ENCODE measurements at regions not wholly inside any gene's neighbourhood (a gene's known extent, or its start where the extent isn't known, plus 50 kb on each side); places are given as distances from the start of the nearest gene placed in this dataset.
"Not testable (repeated sequence)": the region's sequence is repeated elsewhere in the genome, so short reads cannot be mapped to it uniquely, and the experiment has no call there.

GRCh38 chr1:172789840-172790239, 130.9 kb downstream of the FASLG start:
- CTCF ChIA-PET: no interaction called here

GRCh38 chr1:172790245-172790644, 131.3 kb downstream of the FASLG start:
- CTCF ChIA-PET: no interaction called here
- Histone ChIP-seq H3K27ac (ENCODE audit: low read depth, low read length) (no peak overlapping the region), H3K27me3 (ENCODE audit: control insufficient read depth, insufficient read depth, low read length) (no peaks in the 10 kb centered on the region), H3K9me3 (ENCODE audit: control insufficient read depth, insufficient read depth, low read length) (no peaks in the 10 kb centered on the region), H3K4me3 (ENCODE audit: low read depth, low read length) (no peak overlapping the region)
- DNase-seq (ENCODE audit: low read depth, low spot score): no peak
- POLR2A ChIA-PET: no interaction called here
- TF ChIP-seq CTCF (IDR thresholded peaks at IDR 0.05; ENCODE audit: low read depth, low read length): no peak

More at GRCh38 chr1:172789840-172790239, 130.9 kb downstream of the FASLG start:
- TF ChIP-seq CTCF (IDR thresholded peaks at IDR 0.05; ENCODE audit: low read depth, low read length): no peak
- no peaks in the 10 kb centered on the region for H3K9me3 ChIP-seq (ENCODE audit: control insufficient read depth, insufficient read depth, low read length)
- no peaks in the 10 kb centered on the region for H3K27me3 ChIP-seq (ENCODE audit: control insufficient read depth, insufficient read depth, low read length)
- no peak overlapping the region for H3K4me3 ChIP-seq (ENCODE audit: low read depth, low read length)
- no peak for DNase-seq (ENCODE audit: low read depth, low spot score)
- POLR2A ChIA-PET: no interaction called here
- H3K27ac ChIP-seq (ENCODE audit: low read depth, low read length): no peak overlapping the region

- H3K27ac ChIP-seq (ENCODE audit: low read depth, low read length): no peak overlapping the region
- CTCF ChIA-PET: interaction anchor here (0.6 kb wide), 1 partner anchor 1053 kb away, joined by 4 read pairs; no protein-coding TSS in a partner anchor
These were observed 134.9 kb downstream of the FASLG start for GRCh38 chr1:172793823-172794222.

GRCh38 chr1:172795741-172796140, 136.8 kb downstream of the FASLG start:
- Histone ChIP-seq H3K27ac (ENCODE audit: low read depth, low read length) (no peak overlapping the region), H3K27me3 (ENCODE audit: control insufficient read depth, insufficient read depth, low read length) (no peaks in the 10 kb centered on the region), H3K9me3 (ENCODE audit: control insufficient read depth, insufficient read depth, low read length) (no peaks in the 10 kb centered on the region), H3K4me3 (ENCODE audit: low read depth, low read length) (no peak overlapping the region)
- DNase-seq (ENCODE audit: low read depth, low spot score): no peak
- ChIA-PET CTCF (no interaction called here), POLR2A (no interaction called here)
- TF ChIP-seq CTCF (IDR thresholded peaks at IDR 0.05; ENCODE audit: low read depth, low read length): no peak

More at GRCh38 chr1:172793823-172794222, 134.9 kb downstream of the FASLG start:
- Histone ChIP-seq H3K4me3 (ENCODE audit: low read depth, low read length) (no peak overlapping the region), H3K27me3 (ENCODE audit: control insufficient read depth, insufficient read depth, low read length) (no peaks in the 10 kb centered on the region), H3K9me3 (ENCODE audit: control insufficient read depth, insufficient read depth, low read length) (no peaks in the 10 kb centered on the region)
- DNase-seq (ENCODE audit: low read depth, low spot score): no peak
- no peak for TF ChIP-seq CTCF (IDR thresholded peaks at IDR 0.05; ENCODE audit: low read depth, low read length)
- POLR2A ChIA-PET: no interaction called here

- H3K9me3 ChIP-seq (ENCODE audit: control insufficient read depth, insufficient read depth, low read length); H3K4me3 ChIP-seq (ENCODE audit: low read depth, low read length); H3K27ac ChIP-seq (ENCODE audit: low read depth, low read length); POLR2A ChIA-PET; CTCF ChIA-PET; DNase-seq (ENCODE audit: low read depth, low spot score); H3K27me3 ChIP-seq (ENCODE audit: control insufficient read depth, insufficient read depth, low read length): not testable (repeated sequence)
These were observed 140.9 kb downstream of the FASLG start for GRCh38 chr1:172799804-172800203.

GRCh38 chr1:172801771-172802322, 142.9 kb downstream of the FASLG start:
- Histone ChIP-seq H3K9me3 (ENCODE audit: control insufficient read depth, insufficient read depth, low read length) (no peaks in the 10 kb centered on the region), H3K27ac (ENCODE audit: low read depth, low read length) (no peak overlapping the region), H3K4me3 (ENCODE audit: low read depth, low read length) (no peak overlapping the region), H3K27me3 (ENCODE audit: control insufficient read depth, insufficient read depth, low read length) (no peaks in the 10 kb centered on the region)
- POLR2A ChIA-PET: no interaction called here
- TF ChIP-seq CTCF (IDR thresholded peaks at IDR 0.05; ENCODE audit: low read depth, low read length): no peak
- no peak for DNase-seq (ENCODE audit: low read depth, low spot score)
- CTCF ChIA-PET: no interaction called here
